GM21825 (cell line): ENCODE measurements at regions not wholly inside any gene's neighbourhood (a gene's known extent, or its start where the extent isn't known, plus 50 kb on each side); places are given as distances from the start of the nearest gene placed in this dataset.
"Not testable (repeated sequence)": the region's sequence is repeated elsewhere in the genome, so short reads cannot be mapped to it uniquely, and the experiment has no call there.

Experiments used
- ATAC-seq: cut with Tn5 transposase; IDR thresholded peaks from one replicate; pipeline ENCODE4 v1.9.1; 2021; ENCODE audit warnings: mild to moderate bottlenecking, moderate library complexity; ENCODE audit not compliant: unreplicated experiment

GRCh38 chr7:149992366-149992765 is 118.6 kb downstream of the ATP6V0E2 start:
- ATAC-seq, result not testable (repeated sequence)

- ATAC-seq, result not testable (repeated sequence)
Measured at GRCh38 chr7:149995369-149996026, 121.7 kb downstream of the ATP6V0E2 start.

- not testable (repeated sequence) for ATAC-seq
Measured at GRCh38 chr7:150000780-150001599, 127.2 kb downstream of the ATP6V0E2 start.

- ATAC-seq, result no peak
Measured at GRCh38 chr7:150003304-150003810, 129.6 kb downstream of the ATP6V0E2 start.

- not testable (repeated sequence) for ATAC-seq
Measured at GRCh38 chr7:150003973-150004372, 130.2 kb downstream of the ATP6V0E2 start.

- not testable (repeated sequence) for ATAC-seq
Measured at GRCh38 chr7:150004843-150005242, 131.1 kb downstream of the ATP6V0E2 start.

- ATAC-seq, result not testable (repeated sequence)
Measured at GRCh38 chr7:150009620-150010303, 136.0 kb downstream of the ATP6V0E2 start.

- not testable (repeated sequence) for ATAC-seq
Measured at GRCh38 chr7:150016651-150017189, 143.0 kb downstream of the ATP6V0E2 start.

- ATAC-seq, result not testable (repeated sequence)
Measured at GRCh38 chr7:150020210-150020609, 146.4 kb downstream of the ATP6V0E2 start.

GRCh38 chr7:150024550-150025490 is 151.1 kb downstream of the ATP6V0E2 start:
- not testable (repeated sequence) for ATAC-seq

- ATAC-seq, result not testable (repeated sequence)
Measured at GRCh38 chr7:150025802-150026201, 152.0 kb downstream of the ATP6V0E2 start.

- not testable (repeated sequence) for ATAC-seq
Measured at GRCh38 chr7:150028344-150029012, 154.7 kb downstream of the ATP6V0E2 start.

- not testable (repeated sequence) for ATAC-seq
Measured at GRCh38 chr7:150029013-150029389, 155.2 kb downstream of the ATP6V0E2 start.

GRCh38 chr7:150031733-150032132 is 158.0 kb downstream of the ATP6V0E2 start:
- ATAC-seq, result not testable (repeated sequence)

GRCh38 chr7:150033711-150034110 is 159.9 kb downstream of the ATP6V0E2 start:
- ATAC-seq, result not testable (repeated sequence)

GRCh38 chr7:150035769-150036168 is 162.0 kb downstream of the ATP6V0E2 start:
- ATAC-seq, result not testable (repeated sequence)

- not testable (repeated sequence) for ATAC-seq
Measured at GRCh38 chr7:150039061-150039460, 165.3 kb downstream of the ATP6V0E2 start.

- ATAC-seq, result not testable (repeated sequence)
Measured at GRCh38 chr7:150042281-150042680, 168.5 kb downstream of the ATP6V0E2 start.

- ATAC-seq, result not testable (repeated sequence)
Measured at GRCh38 chr7:150044771-150045170, 171.0 kb downstream of the ATP6V0E2 start.
